ENCODE measurements at regions not wholly inside any gene's neighbourhood (a gene's known extent, or its start where the extent isn't known, plus 50 kb on each side); places are given as distances from the start of the nearest gene placed in this dataset.
"Not testable (repeated sequence)": the region's sequence is repeated elsewhere in the genome, so short reads cannot be mapped to it uniquely, and the experiment has no call there.

DNA sequence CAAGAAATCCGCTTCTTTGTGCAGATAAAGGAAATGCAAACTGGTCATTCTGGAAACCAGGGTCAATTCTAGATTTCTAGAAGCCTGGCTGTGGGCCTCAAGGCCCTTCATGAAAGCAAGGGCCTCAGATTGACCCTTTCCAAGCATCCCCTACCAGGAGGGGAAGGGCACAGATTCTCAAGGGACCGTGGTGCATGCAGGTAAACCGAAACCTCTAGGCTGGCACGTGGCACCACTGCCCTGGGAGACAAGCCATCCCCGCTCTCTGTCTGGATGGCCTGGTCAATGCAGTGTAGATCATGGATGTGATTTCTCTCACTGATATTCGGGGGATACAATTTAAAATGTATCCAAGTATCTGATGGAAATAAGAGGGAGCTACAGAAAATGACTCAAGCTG, 69.4 kb downstream of the TOMM20 start:
- H3K4me3 Mint-ChIP-seq, result no peak overlapping the region
- H3K27me3 Mint-ChIP-seq, result no peaks in the 10 kb centered on the region
- DNase-seq, result no peak
- ATAC-seq (replicated peaks), result no peak
- H3K9me3 Mint-ChIP-seq, result no peaks in the 10 kb centered on the region
- peaks cover 8 to 12% of the 10 kb centered on the region in 2 donors for H3K4me1 Mint-ChIP-seq (ENCODE audit: low read depth in 2 of 2)
- H3K36me3 Mint-ChIP-seq (ENCODE audit: insufficient read depth), result no peaks in the 10 kb centered on the region
- no peak overlapping the region for H3K27ac Mint-ChIP-seq

DNA sequence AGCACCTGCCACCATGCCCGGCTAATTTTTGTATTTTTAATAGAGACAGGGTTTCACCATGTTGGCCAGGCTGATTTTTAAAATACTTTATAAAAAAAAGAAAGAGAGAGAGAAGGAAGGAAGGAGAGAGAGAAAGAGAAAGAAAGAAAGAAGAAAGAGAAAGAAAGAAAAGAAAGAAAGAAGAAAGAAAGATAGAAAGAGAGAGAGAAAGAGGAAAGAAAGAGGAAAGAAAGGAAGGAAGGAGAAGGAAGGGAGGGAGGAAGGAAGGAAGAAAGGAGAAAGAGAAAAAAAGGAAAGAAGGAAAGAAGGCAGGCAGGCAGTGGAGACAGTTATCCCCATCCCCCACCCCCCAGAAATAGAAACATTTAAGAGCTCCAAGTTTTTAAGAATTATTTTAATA, 69.9 kb downstream of the TOMM20 start:
- H3K4me3 Mint-ChIP-seq, result no peak overlapping the region

DNA sequence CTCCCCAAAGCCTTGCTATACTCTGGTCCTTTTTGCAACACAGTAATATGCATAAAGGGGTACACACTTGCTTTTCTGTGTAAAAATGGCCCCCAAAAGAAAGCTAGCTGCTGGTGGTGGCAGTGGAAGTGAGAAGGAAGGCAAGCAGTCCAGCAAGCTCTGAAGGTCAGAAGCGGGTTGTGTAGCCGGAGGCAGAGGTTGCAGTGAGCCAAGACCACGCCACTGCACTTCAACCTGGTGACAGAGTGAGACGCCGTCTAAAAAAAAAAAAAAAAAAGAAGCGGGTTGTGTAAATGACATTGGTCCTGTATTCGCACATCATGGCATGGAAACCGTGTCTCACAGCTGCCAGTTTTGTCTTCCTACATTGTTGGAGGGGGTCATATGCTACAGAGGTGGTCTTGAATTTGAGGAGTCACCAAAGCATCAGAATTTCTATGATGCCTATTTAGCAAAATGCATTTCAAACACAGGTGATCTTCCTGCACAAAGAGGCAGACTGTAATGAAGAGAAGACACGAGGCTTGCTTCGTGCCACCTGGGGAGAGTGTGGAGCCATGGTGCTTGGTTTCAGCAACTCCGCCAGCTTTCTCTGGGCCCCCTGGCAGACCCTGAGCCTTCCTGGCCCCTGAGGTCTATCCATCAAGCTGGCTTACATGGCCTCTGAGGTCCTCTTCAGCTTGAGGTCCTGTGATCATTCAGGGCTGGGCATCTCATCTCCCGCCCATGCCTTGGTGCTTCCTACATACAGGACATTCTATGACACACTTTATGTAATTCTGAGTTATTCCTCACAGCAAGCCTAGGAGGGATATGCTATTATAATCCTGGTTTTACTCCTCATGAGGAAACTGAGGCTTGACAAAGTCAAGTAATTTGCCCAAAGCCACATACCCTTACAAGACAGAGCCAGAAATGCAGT, 71.0 kb downstream of the TOMM20 start:
- H3K9me3 Mint-ChIP-seq, result no peaks in the 10 kb centered on the region
- H3K27me3 Mint-ChIP-seq, result no peaks in the 10 kb centered on the region
- DNase-seq (no peak), ATAC-seq (replicated peaks) (no peak)
- peaks cover under 1 to 2% of the 10 kb centered on the region in 2 donors for H3K4me1 Mint-ChIP-seq (ENCODE audit: low read depth in 2 of 2)
- H3K4me3 Mint-ChIP-seq, result no peak overlapping the region
- H3K36me3 Mint-ChIP-seq (ENCODE audit: insufficient read depth), result no peaks in the 10 kb centered on the region
- no peak overlapping the region for H3K27ac Mint-ChIP-seq

More for the DNA sequence above, 69.9 kb downstream of the TOMM20 start:
- H3K36me3 Mint-ChIP-seq (ENCODE audit: insufficient read depth), result no peaks in the 10 kb centered on the region
- no peaks in the 10 kb centered on the region for H3K27me3 Mint-ChIP-seq
- peaks cover 8 to 12% of the 10 kb centered on the region in 2 donors for H3K4me1 Mint-ChIP-seq (ENCODE audit: low read depth in 2 of 2)
- no peak for ATAC-seq (replicated peaks)
- H3K9me3 Mint-ChIP-seq, result no peaks in the 10 kb centered on the region
- DNase-seq, result no peak
- H3K27ac Mint-ChIP-seq, result peak overlapping the region in 1 of 2 donors; percentile 23

DNA sequence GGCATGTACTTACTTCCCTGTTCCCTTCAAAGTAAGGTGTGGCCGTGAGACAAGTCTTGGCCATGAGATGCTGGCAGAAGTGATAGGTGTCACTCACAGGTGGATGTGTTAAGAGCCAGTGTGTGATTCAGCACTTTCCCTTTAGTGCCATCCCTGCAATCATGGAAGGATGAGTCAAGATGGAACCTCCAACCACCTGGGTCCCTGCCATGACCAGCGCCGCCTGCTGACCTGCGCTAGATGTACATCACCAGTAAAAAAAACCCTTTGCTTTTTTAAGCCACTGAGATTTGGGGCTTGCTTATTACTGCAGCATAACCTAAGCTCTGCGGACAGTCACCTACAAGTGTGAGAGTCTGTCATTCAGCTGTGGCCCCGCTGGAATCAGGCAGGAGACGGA, 71.7 kb downstream of the TOMM20 start:
- no peaks in the 10 kb centered on the region for H3K36me3 Mint-ChIP-seq (ENCODE audit: insufficient read depth)
- no peak for ATAC-seq (replicated peaks)
- H3K4me1 Mint-ChIP-seq (ENCODE audit: low read depth in 2 of 2), result peaks cover 0 to 1% of the 10 kb centered on the region in 2 donors
- no peak overlapping the region for H3K27ac Mint-ChIP-seq
- DNase-seq, result no peak
- H3K9me3 Mint-ChIP-seq, result no peaks in the 10 kb centered on the region
- no peak overlapping the region for H3K4me3 Mint-ChIP-seq
- no peaks in the 10 kb centered on the region for H3K27me3 Mint-ChIP-seq

DNA sequence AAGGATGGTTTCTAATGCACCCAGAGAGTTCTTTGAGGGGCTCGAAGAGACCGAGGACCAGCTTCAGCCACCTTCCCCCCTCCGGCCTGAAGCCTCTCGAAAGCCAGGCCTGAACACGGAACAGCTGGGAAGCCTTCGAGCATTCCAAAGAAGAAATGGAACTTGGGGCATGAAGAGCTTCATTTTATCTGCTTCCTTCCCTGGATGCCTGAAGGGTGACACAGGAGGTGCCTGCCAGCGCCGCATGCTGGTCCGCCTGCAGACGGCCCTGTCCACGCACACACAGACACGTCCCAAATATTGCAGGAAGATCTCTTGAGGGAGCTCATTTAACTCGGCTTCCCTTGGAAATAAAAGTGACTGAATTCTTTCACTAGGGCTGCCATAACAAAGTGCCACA, 73.7 kb downstream of the TOMM20 start:
- Mint-ChIP-seq H3K9me3 (no peaks in the 10 kb centered on the region), H3K4me3 (no peak overlapping the region), H3K4me1 (ENCODE audit: low read depth in 2 of 2) (peaks cover 0 to 1% of the 10 kb centered on the region in 2 donors), H3K27me3 (no peaks in the 10 kb centered on the region), H3K27ac (no peak overlapping the region), H3K36me3 (ENCODE audit: insufficient read depth) (no peaks in the 10 kb centered on the region)
- no peak for DNase-seq
- no peak for ATAC-seq (replicated peaks)

DNA sequence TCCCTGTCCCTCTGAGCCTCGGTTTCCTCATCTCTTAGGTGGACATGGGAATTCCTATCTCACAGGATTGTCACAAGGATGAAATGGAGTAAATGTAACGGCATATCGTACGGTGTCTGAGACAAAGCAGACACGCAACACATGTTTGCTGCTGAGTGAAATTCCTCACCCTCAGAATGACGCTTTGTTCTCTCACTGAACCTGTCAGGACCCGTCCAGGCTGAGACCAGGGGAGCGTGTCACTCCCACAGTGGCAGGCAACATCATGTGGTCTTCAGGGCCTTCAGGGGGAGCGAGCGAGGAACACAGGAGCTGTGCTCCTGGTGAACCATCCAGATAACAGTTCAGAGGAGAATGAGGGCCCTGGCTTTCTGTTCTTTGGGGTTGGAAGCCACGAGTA, 74.2 kb downstream of the TOMM20 start:
- DNase-seq (no peak), ATAC-seq (replicated peaks) (no peak)
- no peaks in the 10 kb centered on the region for H3K27me3 Mint-ChIP-seq
- H3K9me3 Mint-ChIP-seq, result no peaks in the 10 kb centered on the region
- no peaks in the 10 kb centered on the region for H3K4me1 Mint-ChIP-seq (ENCODE audit: low read depth in 2 of 2)
- no peak overlapping the region for H3K27ac Mint-ChIP-seq
- no peaks in the 10 kb centered on the region for H3K36me3 Mint-ChIP-seq (ENCODE audit: insufficient read depth)
- H3K4me3 Mint-ChIP-seq, result no peak overlapping the region

DNA sequence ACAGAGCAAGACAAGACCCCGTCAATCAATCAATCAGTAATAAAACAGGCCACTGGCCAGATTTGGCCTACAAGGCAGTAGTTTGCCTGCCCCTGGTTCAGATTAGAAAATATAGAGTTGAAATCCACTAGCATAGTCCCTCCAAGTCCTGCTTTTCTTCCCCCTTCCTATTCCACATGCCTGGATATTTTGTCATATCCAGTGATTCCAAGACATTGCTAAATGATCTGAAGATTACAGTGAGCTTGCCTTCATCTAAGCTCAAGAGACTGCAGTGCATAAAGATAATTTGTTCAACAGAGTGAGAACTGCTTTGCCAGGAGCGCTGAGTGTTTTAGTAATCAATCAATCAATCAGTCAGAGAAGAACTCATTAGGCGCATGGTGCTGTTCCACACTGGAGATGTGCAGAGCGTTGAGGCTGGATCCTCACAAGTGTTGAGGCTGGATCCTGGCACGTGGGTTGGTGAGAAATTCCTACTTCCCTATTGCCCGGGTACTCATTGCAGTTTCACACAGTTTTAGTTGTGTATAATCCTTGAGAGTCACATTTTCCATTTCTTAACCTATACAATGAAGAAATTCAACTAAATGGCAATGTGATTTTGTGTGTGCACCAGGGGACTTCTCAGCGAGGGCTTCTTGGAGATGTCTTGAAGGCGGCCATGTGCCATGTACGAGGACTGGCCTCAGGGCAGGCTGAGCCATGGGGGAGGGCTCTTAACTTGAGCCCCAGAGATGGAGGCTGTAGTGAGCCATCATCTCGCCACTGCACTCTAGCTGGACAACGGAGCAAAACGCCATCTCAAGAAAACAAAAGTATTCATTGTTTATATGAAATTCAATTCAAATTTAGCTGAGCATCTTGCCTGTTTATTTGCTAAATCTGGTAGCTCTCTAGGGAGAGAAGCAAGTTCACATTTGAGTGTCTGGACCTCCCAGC, 76.3 kb downstream of the TOMM20 start:
- Mint-ChIP-seq H3K36me3 (ENCODE audit: insufficient read depth) (no peaks in the 10 kb centered on the region), H3K4me3 (no peak overlapping the region), H3K4me1 (ENCODE audit: low read depth in 2 of 2) (peaks cover 0 to 3% of the 10 kb centered on the region in 2 donors), H3K27me3 (no peaks in the 10 kb centered on the region), H3K27ac (no peak overlapping the region), H3K9me3 (no peaks in the 10 kb centered on the region)
- DNase-seq (no peak), ATAC-seq (replicated peaks) (no peak)

DNA sequence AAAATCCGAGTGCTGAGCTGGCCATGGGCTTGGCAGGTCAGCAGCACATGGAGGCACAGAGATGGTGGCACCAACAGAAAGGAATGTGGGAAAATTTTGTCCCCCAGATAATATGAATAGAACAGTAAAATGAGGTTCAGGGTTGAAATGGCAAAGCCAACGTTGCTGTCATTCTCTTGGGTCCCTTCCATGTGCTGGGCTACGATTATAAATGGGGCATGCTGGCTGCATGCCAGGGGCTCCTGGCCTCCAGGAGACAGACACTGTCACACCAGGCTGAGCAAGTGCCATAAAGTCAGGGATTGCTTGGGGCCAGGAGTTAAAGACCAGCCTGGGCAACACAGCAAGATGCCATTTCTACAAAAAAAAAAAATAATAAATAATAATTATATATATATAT, 77.1 kb downstream of the TOMM20 start:
- ATAC-seq (replicated peaks) (no peak), DNase-seq (no peak)
- Mint-ChIP-seq H3K9me3 (no peaks in the 10 kb centered on the region), H3K36me3 (ENCODE audit: insufficient read depth) (no peaks in the 10 kb centered on the region), H3K27me3 (no peaks in the 10 kb centered on the region), H3K4me3 (no peak overlapping the region), H3K27ac (no peak overlapping the region), H3K4me1 (ENCODE audit: low read depth in 2 of 2) (peaks cover 0 to 3% of the 10 kb centered on the region in 2 donors)

DNA sequence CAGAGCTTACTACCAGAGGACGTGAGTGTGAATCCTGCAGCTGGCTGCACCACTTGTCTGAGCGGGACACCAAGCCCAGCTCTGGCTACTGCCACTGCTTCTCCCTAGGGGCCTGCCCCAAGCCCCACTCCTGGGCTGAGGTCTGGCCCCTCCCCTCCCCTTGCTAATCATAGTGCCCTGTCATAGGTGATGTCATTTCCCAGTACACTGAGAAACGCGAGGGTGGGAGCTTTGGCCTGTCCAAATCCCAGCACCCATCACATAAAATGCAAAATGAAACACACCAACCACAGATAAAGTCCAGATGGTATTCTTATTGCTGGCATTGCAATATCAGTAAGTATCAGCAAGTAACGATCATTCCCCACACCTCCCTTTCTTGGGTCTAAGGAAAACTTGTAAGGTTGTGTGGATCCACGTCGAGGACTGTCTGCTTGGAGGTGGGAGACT, 77.7 kb downstream of the TOMM20 start:
- Mint-ChIP-seq H3K4me3 (no peak overlapping the region), H3K36me3 (ENCODE audit: insufficient read depth) (no peaks in the 10 kb centered on the region), H3K9me3 (no peaks in the 10 kb centered on the region), H3K27me3 (no peaks in the 10 kb centered on the region), H3K27ac (no peak overlapping the region), H3K4me1 (ENCODE audit: low read depth in 2 of 2) (peaks cover 0 to 3% of the 10 kb centered on the region in 2 donors)
- DNase-seq (no peak), ATAC-seq (replicated peaks) (no peak)

DNA sequence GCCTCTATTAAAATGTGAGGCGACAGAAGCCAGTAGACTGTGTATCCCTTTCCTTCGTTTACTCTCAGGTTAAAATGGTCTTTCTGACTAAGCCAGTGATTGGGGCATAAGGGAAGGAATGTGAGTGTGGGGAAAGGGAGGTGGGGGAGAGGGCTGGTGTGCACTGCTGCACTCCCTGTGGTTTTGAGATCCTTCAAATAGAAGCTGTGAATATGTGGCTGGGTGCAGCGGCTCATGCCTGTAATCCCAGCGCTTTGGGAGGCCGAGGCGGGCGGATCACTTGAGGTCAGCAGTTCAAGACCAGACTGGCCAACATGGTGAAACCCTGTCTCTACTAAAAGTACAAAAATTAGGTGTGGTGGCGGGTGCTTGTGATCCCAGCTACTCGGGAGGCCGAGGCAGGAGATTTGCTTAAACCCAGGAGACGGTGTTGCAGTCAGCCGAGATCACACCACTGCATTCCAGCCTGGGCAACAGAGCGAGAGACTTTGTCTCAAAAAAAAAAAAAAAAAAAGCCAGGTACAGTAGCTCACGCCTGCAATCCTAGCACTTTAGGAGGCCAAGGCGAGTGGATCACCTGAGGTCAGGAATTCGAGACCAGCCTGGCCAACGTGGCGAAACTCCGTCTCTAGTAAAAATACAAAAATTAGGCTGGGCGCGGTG, 78.8 kb downstream of the TOMM20 start:
- H3K36me3 Mint-ChIP-seq (ENCODE audit: insufficient read depth); H3K4me3 Mint-ChIP-seq; H3K9me3 Mint-ChIP-seq; DNase-seq; H3K27ac Mint-ChIP-seq; H3K4me1 Mint-ChIP-seq (ENCODE audit: low read depth in 2 of 2); ATAC-seq (replicated peaks); H3K27me3 Mint-ChIP-seq: not testable (repeated sequence)

DNA sequence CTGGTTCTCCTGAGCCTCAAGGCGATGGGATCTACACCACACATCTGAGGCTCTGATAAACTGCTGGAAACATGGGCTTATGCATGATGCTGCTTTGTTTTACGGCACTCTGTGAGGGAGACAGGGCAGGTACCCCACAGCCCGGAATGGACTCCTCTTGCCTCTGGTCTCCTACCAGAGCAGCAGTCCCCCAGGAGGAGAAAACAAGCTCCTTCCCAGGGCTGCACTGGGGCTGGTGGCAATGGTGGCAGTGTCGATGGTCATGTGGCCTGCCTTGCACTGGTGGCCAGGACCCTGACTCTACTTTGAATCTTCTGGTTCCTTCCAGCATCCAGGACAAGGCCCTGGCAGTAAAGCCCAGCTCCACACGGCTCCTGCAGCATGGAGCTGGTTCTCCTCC, 79.4 kb downstream of the TOMM20 start:
- no peaks in the 10 kb centered on the region for H3K9me3 Mint-ChIP-seq
- no peaks in the 10 kb centered on the region for H3K36me3 Mint-ChIP-seq (ENCODE audit: insufficient read depth)
- DNase-seq (no peak), ATAC-seq (replicated peaks) (no peak)
- H3K4me3 Mint-ChIP-seq, result no peak overlapping the region
- peaks cover 0 to 3% of the 10 kb centered on the region in 2 donors for H3K4me1 Mint-ChIP-seq (ENCODE audit: low read depth in 2 of 2)
- no peaks in the 10 kb centered on the region for H3K27me3 Mint-ChIP-seq
- H3K27ac Mint-ChIP-seq, result no peak overlapping the region

DNA sequence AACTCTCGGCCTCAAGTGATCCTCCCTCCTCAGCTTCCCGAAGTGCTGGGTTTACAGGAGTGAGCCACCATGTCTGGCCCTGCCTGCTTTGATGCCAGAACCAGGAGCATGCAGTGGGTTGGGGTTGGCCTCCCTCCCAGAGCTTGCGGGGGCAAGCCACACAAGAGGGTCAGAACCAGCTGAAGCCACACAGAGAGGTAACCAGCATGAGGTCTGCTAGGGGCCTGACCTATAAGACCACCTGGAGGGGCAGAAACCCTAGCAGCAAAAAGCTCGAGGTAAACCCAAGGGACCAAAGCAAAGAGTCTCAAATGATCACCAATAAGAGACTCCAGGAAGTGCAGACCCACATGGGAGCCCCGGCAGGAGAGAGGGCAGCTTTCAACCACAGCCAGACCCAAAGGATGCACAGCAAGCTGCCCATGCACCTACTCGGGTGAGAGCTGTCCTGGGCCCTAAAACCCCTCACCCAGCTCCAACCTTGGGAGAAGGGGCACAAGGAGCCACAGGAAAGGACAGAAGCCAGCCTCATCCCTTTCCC, 81.2 kb downstream of the TOMM20 start:
- Mint-ChIP-seq H3K27ac (no peak overlapping the region), H3K4me1 (ENCODE audit: low read depth in 2 of 2) (peaks cover 0 to 7% of the 10 kb centered on the region in 2 donors), H3K27me3 (no peaks in the 10 kb centered on the region), H3K36me3 (ENCODE audit: insufficient read depth) (no peaks in the 10 kb centered on the region), H3K9me3 (no peaks in the 10 kb centered on the region), H3K4me3 (no peak overlapping the region)
- DNase-seq (no peak), ATAC-seq (replicated peaks) (no peak)

All from effector memory CD8-positive, alpha-beta T cell (primary cell).